Stimulated activated naive CD8-positive, alpha-beta T cell treated with anti-CD3 and anti-CD28 coated beads, Interleukin-15, Interleukin-2, amounts not matched to agents 100 ng/mL and 50 ng/mL, for 24 hours (primary cell): ENCODE measurements at regions not wholly inside any gene's neighbourhood (a gene's known extent, or its start where the extent isn't known, plus 50 kb on each side); places are given as distances from the start of the nearest gene placed in this dataset.

Experiments used
- H3K27ac Mint-ChIP-seq: one replicate; pipeline ENCODE4 v1.8.0; 2021; ENCODE audit warnings: mild to moderate bottlenecking, mixed read lengths
- H3K27me3 Mint-ChIP-seq: one replicate; pipeline ENCODE4 v1.8.0; 2021; ENCODE audit warnings: mixed read lengths
- H3K36me3 Mint-ChIP-seq: one replicate; pipeline ENCODE4 v1.8.0; 2021; ENCODE audit warnings: low read depth, mixed read lengths
- H3K4me1 Mint-ChIP-seq: one replicate; pipeline ENCODE4 v1.8.0; 2021; ENCODE audit warnings: low read depth, mixed read lengths
- H3K4me3 Mint-ChIP-seq: one replicate; pipeline ENCODE4 v1.8.0; 2021; ENCODE audit warnings: mild to moderate bottlenecking, mixed read lengths
- H3K9me3 Mint-ChIP-seq: one replicate; pipeline ENCODE4 v1.8.0; 2021; ENCODE audit warnings: mixed read lengths

DNA sequence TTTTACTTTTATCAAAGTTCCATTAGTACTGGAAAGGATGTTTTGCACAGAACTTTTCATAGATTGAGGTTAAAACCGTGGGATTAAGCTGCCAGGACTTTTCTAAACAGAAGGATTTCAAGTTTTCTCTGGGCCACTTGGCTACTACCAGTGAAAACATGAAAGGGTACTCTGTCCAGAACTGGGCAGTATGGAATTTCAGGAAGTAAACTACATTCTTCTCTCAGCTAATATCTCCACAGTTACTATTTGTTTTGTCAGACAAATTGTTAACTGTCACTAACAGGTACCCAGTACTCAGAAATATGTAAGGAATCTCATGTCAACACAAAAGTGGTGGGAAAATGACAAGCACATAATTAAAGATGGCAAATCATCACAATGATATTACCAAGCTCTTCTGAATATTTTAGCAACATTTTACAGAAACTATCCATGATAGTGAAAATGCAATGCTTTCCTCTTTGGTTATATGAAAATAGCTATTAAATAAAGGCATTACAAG lies 454.4 kb downstream of the C4orf33 start:
- H3K4me1 Mint-ChIP-seq = no peaks in the 10 kb centered on the region

DNA sequence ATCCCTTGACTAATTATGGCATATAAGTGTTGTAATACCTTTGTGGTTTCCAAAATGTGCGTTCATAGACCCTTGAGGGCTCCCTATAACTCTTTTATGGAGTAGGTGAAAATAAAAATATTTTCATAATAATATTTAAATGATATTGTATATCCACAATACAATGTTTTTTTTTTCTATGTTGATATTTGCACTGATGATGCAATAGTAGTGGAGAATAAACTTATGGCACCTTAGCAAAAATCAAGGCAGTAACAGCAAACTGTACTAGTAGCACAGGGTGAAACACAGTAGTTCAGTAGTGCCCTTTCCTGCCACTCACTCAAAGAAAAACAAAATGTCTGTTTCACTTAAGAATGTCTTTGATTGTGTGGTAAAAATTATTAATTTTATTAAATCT lies 465.3 kb downstream of the C4orf33 start:
- no peak overlapping the region for H3K27ac Mint-ChIP-seq
- peaks cover 4% of the 10 kb centered on the region for H3K9me3 Mint-ChIP-seq
- H3K4me3 Mint-ChIP-seq = no peak overlapping the region
- H3K4me1 Mint-ChIP-seq = no peaks in the 10 kb centered on the region
- no peaks in the 10 kb centered on the region for H3K27me3 Mint-ChIP-seq
- no peaks in the 10 kb centered on the region for H3K36me3 Mint-ChIP-seq

More for the DNA sequence above, 454.4 kb downstream of the C4orf33 start:
- no peak overlapping the region for H3K27ac Mint-ChIP-seq
- H3K36me3 Mint-ChIP-seq = no peaks in the 10 kb centered on the region
- no peaks in the 10 kb centered on the region for H3K9me3 Mint-ChIP-seq
- H3K4me3 Mint-ChIP-seq = no peak overlapping the region
- no peaks in the 10 kb centered on the region for H3K27me3 Mint-ChIP-seq

DNA sequence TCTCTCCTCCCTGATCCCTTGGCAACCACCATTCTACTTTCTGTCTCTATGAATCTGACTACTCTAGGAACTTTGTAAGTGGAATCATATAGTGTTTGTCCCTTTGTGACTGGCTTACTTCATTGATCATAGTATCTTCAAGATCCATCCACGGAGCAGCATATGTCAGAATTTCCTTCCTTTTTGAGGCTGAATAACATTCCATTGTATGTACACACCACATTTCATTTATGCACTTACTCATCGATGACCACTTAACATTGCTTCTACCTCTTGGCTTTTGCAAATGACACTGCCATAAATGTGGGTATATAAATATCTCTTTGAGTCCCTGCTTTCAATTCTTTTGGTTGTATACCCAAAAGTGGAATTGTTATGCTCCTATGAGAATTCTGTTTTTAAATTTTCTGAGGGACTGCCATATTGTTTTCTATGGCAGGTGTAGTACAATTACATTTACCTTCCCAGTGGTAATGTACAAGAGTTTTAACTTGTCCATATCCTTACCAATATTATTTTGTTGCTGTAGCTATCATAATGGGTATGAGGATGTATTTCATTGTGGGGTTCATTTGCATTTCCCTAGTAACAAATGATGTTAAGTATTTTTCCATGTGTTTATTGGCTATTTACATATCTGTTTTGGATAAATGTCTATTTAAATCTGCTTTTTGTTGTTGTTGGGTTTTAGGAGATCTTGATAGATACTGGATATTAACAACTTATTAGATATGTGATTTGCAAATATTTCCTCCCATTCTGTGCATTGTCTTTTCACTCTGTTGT lies 466.1 kb downstream of the C4orf33 start:
- H3K27ac Mint-ChIP-seq = no peak overlapping the region

DNA sequence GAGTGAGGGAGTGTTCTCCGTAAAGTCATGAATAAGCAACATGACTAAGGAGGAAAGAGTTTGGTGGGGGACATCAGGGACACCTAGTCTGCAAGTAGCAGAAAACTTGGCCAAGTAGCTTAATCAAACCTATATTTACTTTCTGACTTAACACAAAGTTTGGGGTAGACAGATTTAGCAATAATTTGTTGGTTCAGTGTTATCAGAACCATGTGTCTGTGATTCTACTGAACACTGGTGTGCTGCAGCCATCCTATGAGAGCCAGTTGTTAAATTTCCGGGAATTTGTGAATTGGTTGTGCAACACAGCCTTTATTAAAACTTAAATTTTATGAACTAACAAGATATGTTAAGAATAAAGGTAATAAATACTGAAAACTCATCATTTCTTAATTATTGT lies 469.3 kb downstream of the C4orf33 start:
- Mint-ChIP-seq H3K9me3 (peaks cover 4% of the 10 kb centered on the region), H3K4me1 (no peaks in the 10 kb centered on the region), H3K4me3 (no peak overlapping the region), H3K36me3 (no peaks in the 10 kb centered on the region), H3K27me3 (no peaks in the 10 kb centered on the region), H3K27ac (no peak overlapping the region)

More for the DNA sequence above, 466.1 kb downstream of the C4orf33 start:
- no peaks in the 10 kb centered on the region for H3K36me3 Mint-ChIP-seq
- H3K4me1 Mint-ChIP-seq = no peaks in the 10 kb centered on the region
- H3K9me3 Mint-ChIP-seq = peaks cover 4% of the 10 kb centered on the region
- no peaks in the 10 kb centered on the region for H3K27me3 Mint-ChIP-seq
- no peak overlapping the region for H3K4me3 Mint-ChIP-seq

DNA sequence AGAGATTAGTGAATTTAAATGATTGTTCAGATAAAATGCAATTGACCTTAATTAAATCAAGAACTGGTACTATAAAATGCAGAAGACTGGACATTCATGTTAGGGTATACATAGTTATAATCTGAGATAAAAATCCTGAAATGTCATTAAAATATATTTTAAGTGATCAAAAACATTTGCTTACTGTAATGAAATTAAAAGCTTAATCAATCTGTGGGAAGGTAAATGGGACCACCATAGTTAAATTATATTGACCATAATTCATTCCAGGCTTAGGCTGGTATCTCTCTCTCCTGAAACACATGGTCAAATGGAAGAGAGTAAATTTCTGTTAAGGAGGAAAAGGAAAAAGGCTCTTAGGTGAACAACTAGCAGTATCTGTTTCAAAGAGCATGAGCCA lies 474.4 kb downstream of the C4orf33 start:
- Mint-ChIP-seq H3K9me3 (no peaks in the 10 kb centered on the region), H3K36me3 (no peaks in the 10 kb centered on the region), H3K27ac (no peak overlapping the region), H3K27me3 (no peaks in the 10 kb centered on the region), H3K4me3 (no peak overlapping the region), H3K4me1 (no peaks in the 10 kb centered on the region)

DNA sequence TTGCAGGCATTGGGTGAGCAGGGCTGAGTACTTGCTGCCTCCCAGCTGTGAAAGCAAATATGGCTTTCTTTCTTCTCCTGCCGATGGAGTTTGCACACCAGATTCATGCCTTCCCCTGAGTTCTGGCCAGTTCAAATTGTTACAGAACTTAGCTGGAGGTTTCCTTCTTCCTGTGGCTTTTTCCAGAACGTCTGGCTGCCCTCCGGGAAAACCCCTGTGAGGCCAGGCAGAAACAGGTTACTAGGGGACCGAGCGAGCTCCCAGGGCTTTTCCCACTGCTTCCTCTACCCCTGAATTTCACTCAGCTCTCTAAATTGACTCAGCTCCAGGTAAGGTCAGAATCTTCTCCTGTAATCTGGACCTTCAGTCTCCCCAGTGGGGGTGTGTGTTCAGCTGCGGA lies 482.4 kb downstream of the C4orf33 start:
- Mint-ChIP-seq H3K9me3 (peaks cover 7% of the 10 kb centered on the region), H3K4me3 (no peak overlapping the region), H3K36me3 (no peaks in the 10 kb centered on the region), H3K27me3 (no peaks in the 10 kb centered on the region), H3K27ac (no peak overlapping the region), H3K4me1 (no peaks in the 10 kb centered on the region)

DNA sequence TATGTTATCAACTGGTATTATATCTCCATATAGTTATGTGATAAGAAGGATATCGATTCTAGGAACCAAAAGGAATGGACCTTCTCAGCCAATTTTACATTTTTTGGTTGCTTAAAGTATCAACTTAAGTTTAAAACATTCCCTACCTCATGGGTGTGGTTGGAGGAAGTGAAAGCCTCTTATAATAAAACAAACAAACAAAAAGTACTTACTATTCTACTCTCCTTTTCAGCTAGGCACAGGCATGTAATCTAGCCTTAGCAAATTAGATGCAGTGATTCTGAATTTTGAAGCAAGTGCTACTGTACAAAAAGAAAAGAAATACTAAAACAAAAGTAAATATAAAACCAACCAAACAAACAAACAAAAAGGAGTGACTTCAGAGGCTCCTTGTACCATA lies 485.4 kb downstream of the C4orf33 start:
- Mint-ChIP-seq H3K9me3 (peaks cover 20% of the 10 kb centered on the region), H3K4me1 (no peaks in the 10 kb centered on the region), H3K27me3 (no peaks in the 10 kb centered on the region), H3K27ac (no peak overlapping the region), H3K36me3 (no peaks in the 10 kb centered on the region), H3K4me3 (no peak overlapping the region)

DNA sequence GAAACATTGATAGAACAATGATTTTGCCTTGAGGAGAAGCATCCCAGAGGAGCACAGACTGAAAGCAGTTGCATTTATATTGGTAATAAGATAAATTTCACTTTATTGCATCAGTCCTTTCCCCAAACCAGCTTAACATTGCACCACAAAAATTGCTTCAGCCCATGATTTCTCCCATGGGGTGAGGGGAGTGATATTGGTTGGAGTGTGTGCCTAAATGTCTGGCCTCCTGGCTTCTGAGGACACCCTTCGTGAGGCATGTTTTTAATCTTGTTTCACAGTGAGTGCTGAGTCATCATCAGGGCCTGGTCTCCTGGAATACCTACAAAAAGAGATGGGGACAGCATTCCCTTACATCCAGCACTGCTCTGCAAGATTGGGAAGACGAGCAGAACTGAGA lies 487.9 kb downstream of the C4orf33 start:
- Mint-ChIP-seq H3K9me3 (peaks cover 19% of the 10 kb centered on the region), H3K4me1 (no peaks in the 10 kb centered on the region), H3K36me3 (no peaks in the 10 kb centered on the region), H3K4me3 (no peak overlapping the region), H3K27ac (no peak overlapping the region), H3K27me3 (no peaks in the 10 kb centered on the region)

DNA sequence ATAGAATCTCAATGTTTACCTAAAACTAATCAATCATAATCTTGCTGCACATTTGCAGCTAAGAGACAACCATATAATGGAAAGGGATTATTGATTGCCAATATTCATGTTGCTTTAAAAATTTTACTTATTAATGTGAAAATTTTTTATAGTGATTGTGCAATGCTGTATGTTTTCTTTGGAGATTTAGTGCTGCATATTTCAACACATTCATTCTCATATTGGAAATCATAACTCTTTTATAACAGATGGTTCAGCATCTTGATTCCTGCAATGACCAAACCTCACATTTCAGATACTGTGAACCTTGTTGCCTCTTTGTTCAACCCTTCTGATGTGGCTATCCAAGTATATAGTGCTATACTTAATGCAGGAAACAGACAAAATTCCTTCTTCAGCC lies 502.6 kb downstream of the C4orf33 start:
- Mint-ChIP-seq H3K36me3 (no peaks in the 10 kb centered on the region), H3K9me3 (no peaks in the 10 kb centered on the region), H3K27me3 (no peaks in the 10 kb centered on the region), H3K27ac (no peak overlapping the region), H3K4me1 (no peaks in the 10 kb centered on the region), H3K4me3 (no peak overlapping the region)

DNA sequence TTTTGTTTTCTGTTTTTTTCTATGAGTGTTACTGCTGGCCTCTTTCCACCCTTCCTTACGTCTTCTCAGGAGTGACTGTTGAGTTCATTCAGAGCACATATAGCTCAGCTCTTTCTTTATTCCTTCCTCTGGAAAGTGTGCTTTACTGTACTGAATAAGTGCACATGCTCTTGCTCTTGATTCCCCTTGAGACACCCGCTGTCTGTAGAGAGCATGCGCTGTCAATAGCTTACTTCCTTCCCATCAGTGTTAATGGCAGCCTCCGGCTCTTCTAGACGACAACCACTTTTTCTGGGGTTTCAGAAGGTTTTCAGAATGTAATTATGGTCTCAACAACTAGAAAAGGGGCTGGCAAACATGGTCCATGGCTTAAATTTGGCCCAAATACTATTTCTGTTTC lies 504.9 kb downstream of the C4orf33 start:
- Mint-ChIP-seq H3K36me3 (no peaks in the 10 kb centered on the region), H3K9me3 (no peaks in the 10 kb centered on the region), H3K4me3 (no peak overlapping the region), H3K27ac (no peak overlapping the region), H3K4me1 (no peaks in the 10 kb centered on the region), H3K27me3 (no peaks in the 10 kb centered on the region)

DNA sequence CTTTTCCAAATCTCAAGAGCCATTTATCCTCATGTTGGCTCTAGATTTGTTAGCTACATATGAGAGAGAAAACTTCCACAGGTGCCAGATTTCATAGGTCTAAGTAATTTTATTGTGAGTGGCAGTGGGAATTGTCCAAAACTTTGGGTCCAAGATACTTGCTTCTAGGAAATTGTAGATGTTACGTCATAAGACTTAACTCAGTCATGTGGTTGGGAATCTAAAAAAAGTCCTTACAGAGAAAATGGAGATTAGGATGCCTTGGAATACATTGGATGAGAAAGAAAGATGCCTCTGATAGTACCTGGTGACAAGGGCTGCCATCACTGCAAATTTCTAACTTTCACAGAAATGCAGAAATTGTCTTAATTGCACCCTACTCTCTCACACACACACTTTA lies 506.5 kb downstream of the C4orf33 start:
- Mint-ChIP-seq H3K4me1 (no peaks in the 10 kb centered on the region), H3K9me3 (no peaks in the 10 kb centered on the region), H3K27me3 (no peaks in the 10 kb centered on the region), H3K4me3 (no peak overlapping the region), H3K36me3 (no peaks in the 10 kb centered on the region), H3K27ac (no peak overlapping the region)

DNA sequence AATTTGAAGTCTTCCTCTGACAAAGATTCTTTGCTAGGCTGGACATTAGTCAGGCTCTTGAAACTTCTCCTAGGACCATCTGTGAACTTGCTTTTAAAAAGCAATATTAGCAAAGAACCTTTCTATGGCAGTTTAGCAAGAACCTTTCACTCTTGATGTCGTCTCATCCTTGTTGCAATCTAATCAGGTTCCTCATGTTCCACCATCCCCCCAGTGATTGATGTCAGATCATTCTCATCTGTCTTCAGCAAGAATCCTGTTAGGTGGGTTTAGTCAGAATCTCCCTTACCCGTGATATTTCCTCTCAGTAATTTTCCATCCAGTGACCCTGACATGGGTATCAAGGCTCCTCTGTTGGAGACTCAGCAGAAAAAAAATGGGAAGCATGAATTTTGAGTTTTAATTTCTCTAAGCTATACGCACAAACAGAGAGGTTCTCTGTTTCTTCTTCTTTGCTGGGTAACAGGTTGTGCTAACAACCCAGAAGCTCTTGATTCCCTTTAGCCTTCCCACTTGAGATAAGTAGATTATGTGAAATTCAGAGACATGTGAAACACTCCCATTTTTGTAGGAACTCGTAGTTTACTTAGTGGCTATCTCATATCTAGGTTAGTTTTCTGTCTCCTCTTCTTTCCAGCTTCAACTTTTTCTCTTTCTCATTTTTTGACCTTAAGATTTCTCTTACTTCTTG lies 507.4 kb downstream of the C4orf33 start:
- Mint-ChIP-seq H3K27me3 (no peaks in the 10 kb centered on the region), H3K4me1 (no peaks in the 10 kb centered on the region), H3K27ac (no peak overlapping the region), H3K9me3 (no peaks in the 10 kb centered on the region), H3K4me3 (no peak overlapping the region), H3K36me3 (no peaks in the 10 kb centered on the region)

DNA sequence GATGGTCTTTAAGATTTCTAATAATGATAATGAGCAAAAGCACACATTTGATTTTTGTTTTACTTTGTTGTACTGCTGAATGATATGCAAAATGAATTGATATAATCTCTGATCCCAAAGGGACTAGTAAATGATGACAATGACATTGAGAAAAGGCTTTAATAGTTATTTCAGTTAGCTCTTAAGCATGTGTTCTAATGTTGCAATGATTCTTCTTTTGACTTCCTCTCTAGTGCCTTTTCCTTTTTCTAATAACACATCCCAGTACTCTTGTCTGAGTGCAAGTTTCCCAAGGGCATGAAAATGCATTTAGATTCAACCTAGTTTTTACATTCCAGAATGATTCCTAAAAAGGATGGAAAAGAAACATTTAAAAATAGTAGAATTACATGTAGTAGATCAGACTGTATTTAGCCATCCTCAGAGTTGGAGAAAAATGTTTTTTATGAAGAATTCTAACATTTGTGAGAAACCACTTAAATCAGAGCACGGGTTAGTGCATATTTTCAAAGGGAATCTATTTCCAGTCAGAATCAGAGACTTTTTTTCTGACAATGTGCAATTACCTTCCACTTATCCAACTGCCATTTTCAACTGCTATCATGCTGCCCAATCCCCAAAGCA lies 508.8 kb downstream of the C4orf33 start:
- H3K27ac Mint-ChIP-seq = no peak overlapping the region
- no peaks in the 10 kb centered on the region for H3K27me3 Mint-ChIP-seq
- H3K4me3 Mint-ChIP-seq = no peak overlapping the region
- H3K36me3 Mint-ChIP-seq = no peaks in the 10 kb centered on the region
- no peaks in the 10 kb centered on the region for H3K9me3 Mint-ChIP-seq
- H3K4me1 Mint-ChIP-seq = no peaks in the 10 kb centered on the region

DNA sequence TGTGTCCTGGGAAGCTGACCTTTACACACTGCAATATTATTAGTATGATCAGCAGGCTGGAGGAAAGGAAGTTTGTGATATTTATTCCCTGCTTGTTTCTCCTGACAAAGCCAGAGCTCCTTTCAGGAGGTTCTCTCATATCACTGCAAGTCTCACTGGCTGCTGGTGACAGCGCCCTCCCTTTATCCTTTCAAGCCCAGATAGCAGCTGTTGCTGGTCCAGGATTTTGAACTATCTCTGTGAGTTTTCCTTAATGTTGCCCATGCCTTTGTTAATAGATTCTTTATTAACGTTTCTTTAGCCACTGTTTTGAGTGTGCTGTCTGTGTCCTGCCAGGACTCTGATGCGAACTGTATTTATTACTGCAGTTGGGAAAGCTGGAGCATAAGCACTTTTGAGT lies 518.7 kb downstream of the C4orf33 start:
- Mint-ChIP-seq H3K36me3 (no peaks in the 10 kb centered on the region), H3K4me1 (no peaks in the 10 kb centered on the region), H3K27ac (no peak overlapping the region), H3K27me3 (no peaks in the 10 kb centered on the region), H3K9me3 (no peaks in the 10 kb centered on the region), H3K4me3 (no peak overlapping the region)

DNA sequence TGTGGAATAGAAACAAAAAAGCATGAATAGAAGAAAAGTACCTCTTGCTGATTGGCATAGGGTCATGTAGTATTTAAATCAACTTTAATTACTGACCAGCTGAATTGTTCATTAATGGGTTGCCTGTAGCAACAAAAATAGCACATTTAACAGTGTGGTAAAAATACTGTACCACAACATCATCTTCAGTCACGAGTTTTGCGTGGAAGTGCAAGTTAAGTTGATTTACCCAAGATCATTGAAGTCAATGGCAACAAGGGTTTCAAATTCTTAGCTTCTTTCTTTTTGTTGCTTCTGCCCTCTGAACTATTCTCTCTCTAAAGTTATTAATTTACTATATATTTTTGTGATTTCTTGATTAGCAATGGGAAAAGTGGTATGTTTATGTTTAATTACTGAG lies 526.6 kb downstream of the C4orf33 start:
- no peaks in the 10 kb centered on the region for H3K9me3 Mint-ChIP-seq
- no peak overlapping the region for H3K27ac Mint-ChIP-seq
- H3K27me3 Mint-ChIP-seq = no peaks in the 10 kb centered on the region
- no peaks in the 10 kb centered on the region for H3K4me1 Mint-ChIP-seq
- H3K4me3 Mint-ChIP-seq = no peak overlapping the region
- no peaks in the 10 kb centered on the region for H3K36me3 Mint-ChIP-seq
